ENCODE measurements at regions not wholly inside any gene's neighbourhood (a gene's known extent, or its start where the extent isn't known, plus 50 kb on each side); places are given as distances from the start of the nearest gene placed in this dataset.

DNA sequence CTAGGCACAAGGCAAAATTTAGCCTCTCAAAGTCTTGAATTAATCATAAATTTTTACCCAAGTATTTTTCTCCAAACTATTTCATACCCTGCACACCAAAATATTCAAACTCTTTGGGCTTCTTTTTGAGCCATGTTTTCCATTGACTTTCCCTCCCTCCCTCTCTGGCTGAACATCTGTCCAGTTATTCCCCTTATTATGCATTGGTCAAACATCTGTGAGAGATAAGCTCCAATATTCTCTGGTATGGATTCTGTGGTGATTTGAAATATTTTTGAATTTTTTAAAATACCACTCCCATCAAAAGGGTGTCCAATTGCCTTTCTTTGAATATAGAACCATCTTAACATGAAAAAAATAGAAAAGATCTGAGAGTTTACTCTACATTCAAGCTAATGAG lies 244.2 kb downstream of the RFPL4B start:
- ChIA-PET CTCF (interaction anchor here (1.0 kb wide), 1 partner anchor 10 kb away, joined by 4 read pairs; no protein-coding TSS in a partner anchor), POLR2A (no interaction called here)

DNA sequence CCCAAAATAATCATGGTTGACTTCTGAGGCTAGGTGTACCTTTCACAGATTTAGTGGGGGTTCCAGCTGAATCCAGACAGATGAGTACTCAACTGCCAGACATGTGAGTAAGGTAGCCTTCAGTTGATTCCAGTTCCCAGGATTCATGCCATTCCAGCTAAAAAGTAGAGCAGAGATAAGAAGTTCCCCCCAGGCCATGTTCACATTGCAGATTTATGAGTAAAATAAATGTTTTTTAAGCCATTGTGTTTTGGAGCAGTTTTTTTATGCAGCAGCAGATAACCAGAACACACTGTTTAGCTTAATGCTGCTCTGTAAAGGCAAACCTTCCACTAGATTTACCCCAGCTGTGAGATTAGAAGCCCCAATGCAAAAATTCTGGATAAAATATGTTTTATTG lies 245.0 kb downstream of the RFPL4B start:
- H3K4me3 ChIP-seq (ENCODE audit: low read depth, low read length) = no peak overlapping the region
- no peak for TF ChIP-seq CTCF (IDR thresholded peaks at IDR 0.05; ENCODE audit: insufficient read depth, low read length, missing control alignments)

More for the DNA sequence above, 244.2 kb downstream of the RFPL4B start:
- TF ChIP-seq CTCF (IDR thresholded peaks at IDR 0.05; ENCODE audit: insufficient read depth, low read length, missing control alignments) = no peak
- no peak for DNase-seq (ENCODE audit: low read depth, low spot score)
- H3K4me3 ChIP-seq (ENCODE audit: low read depth, low read length) = no peak overlapping the region

GRCh38 chr6:112594886-112595594 lies 247.9 kb downstream of the RFPL4B start:
- TF ChIP-seq CTCF (IDR thresholded peaks at IDR 0.05; ENCODE audit: insufficient read depth, low read length, missing control alignments) = no peak
- no peak for DNase-seq (ENCODE audit: low read depth, low spot score)
- no peak overlapping the region for H3K4me3 ChIP-seq (ENCODE audit: low read depth, low read length)
- POLR2A ChIA-PET = no interaction called here
- CTCF ChIA-PET = no interaction called here

More for the DNA sequence above, 245.0 kb downstream of the RFPL4B start:
- no peak for DNase-seq (ENCODE audit: low read depth, low spot score)
- POLR2A ChIA-PET = no interaction called here
- CTCF ChIA-PET = interaction anchor here (1.0 kb wide), 1 partner anchor 10 kb away, joined by 4 read pairs; no protein-coding TSS in a partner anchor

DNA sequence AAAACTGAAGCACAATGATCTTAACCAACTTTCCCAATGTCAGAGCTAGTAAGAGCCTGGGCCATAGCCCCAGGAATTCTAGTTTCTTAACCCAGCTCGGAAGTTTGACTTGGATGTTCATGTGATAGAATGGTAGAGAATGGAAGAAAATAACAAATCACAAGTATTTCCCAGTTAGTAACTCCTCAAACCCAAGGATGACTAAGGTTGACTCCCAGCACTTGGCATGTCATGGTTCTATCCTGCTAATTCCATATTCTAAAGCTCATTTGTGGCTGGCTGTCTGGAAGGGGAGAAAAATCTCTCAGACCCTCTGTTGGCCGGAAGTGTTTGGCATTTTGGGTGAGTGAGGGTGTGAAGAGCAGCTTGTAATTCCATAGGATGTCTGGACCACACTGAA lies 248.7 kb downstream of the RFPL4B start:
- no peak overlapping the region for H3K4me3 ChIP-seq (ENCODE audit: low read depth, low read length)
- ChIA-PET POLR2A (no interaction called here), CTCF (no interaction called here)
- DNase-seq (ENCODE audit: low read depth, low spot score) = no peak
- TF ChIP-seq CTCF (IDR thresholded peaks at IDR 0.05; ENCODE audit: insufficient read depth, low read length, missing control alignments) = no peak

GRCh38 chr6:112597176-112597575 lies 250.0 kb downstream of the RFPL4B start:
- no peak overlapping the region for H3K4me3 ChIP-seq (ENCODE audit: low read depth, low read length)
- TF ChIP-seq CTCF (IDR thresholded peaks at IDR 0.05; ENCODE audit: insufficient read depth, low read length, missing control alignments) = no peak
- DNase-seq (ENCODE audit: low read depth, low spot score) = no peak
- POLR2A ChIA-PET = no interaction called here
- CTCF ChIA-PET = no interaction called here

GRCh38 chr6:112600168-112600567 lies 253.0 kb downstream of the RFPL4B start:
- ChIA-PET POLR2A (no interaction called here), CTCF (interaction anchor here (1.1 kb wide), 1 partner anchor 230 kb away, joined by 4 read pairs; no protein-coding TSS in a partner anchor)
- TF ChIP-seq CTCF (IDR thresholded peaks at IDR 0.05; ENCODE audit: insufficient read depth, low read length, missing control alignments) = no peak
- no peak overlapping the region for H3K4me3 ChIP-seq (ENCODE audit: low read depth, low read length)
- no peak for DNase-seq (ENCODE audit: low read depth, low spot score)
